ENCODE measurements at regions not wholly inside any gene's neighbourhood (a gene's known extent, or its start where the extent isn't known, plus 50 kb on each side); places are given as distances from the start of the nearest gene placed in this dataset.

- TF ChIP-seq CTCF (conservative IDR thresholded peaks at IDR 0.05; ENCODE audit: low read length), result no peak
- no peak for TF ChIP-seq EZH2phosphoT487 (IDR thresholded peaks at IDR 0.05; ENCODE audit: borderline replicate concordance, low read depth, low read length)
Observed at GRCh38 chr4:157997296-157997695, 175.5 kb downstream of the GASK1B start.
